ENCODE measurements at regions not wholly inside any gene's neighbourhood (a gene's known extent, or its start where the extent isn't known, plus 50 kb on each side); places are given as distances from the start of the nearest gene placed in this dataset.
"Not testable (repeated sequence)": the region's sequence is repeated elsewhere in the genome, so short reads cannot be mapped to it uniquely, and the experiment has no call there.

DNA sequence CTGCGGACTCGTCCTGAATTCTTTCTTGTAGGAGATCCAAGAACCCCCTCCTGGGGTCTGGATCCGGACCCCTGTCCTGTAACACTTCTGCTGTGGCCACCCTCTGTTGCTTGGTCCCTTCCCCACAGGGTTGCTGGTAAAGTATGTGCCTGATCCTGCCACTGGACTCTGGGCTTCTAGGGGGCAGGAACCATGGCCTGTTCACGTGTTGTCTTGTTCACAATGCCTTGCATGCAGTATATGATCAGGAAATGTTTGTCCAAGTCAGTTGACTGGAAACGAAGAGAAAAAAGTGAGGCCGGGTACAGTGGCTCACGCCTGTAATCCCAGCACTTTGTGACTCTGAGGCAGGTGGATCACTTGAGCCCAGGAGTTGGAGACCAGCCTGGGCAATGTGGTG is 139.3 kb upstream of the ALDH1B1 start:
- no peak for DNase-seq

DNA sequence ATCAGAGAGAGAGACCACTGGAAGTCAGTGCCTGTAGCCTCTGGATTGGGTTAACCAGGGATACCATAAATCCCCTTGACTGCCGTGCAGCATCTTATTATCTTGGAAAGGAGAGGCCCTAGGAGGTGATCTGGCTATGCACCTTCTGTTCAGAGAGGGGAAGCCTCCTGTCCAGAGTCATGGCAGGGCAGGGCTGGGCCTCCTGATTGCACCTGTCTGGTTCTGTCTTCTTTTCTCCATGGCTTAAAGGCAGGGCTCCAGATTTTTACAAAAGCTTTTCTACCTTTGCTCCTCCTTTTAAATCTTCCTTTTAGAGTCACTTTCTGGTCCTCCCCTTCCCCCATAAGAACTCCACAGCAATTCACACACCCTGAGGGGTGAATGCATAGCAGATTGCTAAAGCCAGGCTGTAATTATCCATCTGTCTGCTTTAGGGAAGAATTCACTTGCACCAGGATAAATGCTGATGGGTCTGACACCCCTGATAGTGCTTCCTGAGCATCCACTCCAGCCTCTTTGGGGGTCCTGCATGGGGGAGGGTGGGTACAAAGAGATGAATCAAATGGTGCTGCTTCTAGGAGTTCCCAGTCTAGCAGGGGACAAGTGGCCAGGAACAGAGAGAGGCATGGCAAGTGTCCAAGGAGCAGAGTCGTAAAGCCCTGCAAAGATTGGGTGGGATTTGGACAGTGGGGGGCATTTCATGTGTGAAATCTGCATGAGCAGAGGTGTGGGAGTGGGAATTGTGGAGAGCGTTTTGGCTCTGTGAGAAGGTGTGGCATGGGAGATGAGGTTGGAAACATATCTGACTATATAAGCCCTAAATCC is 141.3 kb upstream of the ALDH1B1 start:
- no peak for DNase-seq

DNA sequence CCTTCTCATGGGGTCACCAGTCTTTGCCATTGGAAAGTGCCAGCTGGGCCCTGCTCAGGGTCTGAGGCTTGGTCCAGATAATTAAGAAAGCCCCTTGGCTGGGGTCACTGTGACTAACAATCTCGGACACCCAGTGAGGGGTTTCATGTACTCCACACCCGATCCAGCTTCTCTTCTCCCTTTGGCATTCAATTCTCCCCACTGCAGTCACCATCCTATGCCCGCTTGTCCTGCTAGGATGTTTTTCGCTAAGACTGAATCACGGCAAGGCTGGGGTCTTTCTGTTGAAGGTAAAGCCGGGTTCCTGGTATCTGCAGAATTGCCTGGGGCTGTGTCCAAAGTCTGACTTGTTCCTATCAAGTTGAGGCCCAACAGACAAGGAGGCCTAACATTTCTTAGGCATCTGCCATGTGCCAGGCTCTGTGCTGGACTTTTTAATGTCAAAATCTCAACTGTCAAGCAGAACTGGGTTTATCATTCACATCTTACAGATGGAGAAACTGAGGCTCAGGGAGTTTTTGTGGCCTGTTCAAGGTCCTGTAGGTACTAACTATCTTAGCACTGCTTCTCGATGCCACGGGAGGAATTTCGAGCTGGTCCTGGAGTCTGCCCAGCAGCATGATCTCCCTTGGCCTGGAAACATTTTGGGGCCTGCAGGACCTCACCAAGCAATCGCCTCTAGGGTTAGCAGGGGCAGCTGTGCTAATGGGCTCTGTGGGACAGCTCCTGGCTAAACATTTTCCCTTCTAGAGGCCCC is 142.0 kb upstream of the ALDH1B1 start:
- DNase-seq, result no peak

DNA sequence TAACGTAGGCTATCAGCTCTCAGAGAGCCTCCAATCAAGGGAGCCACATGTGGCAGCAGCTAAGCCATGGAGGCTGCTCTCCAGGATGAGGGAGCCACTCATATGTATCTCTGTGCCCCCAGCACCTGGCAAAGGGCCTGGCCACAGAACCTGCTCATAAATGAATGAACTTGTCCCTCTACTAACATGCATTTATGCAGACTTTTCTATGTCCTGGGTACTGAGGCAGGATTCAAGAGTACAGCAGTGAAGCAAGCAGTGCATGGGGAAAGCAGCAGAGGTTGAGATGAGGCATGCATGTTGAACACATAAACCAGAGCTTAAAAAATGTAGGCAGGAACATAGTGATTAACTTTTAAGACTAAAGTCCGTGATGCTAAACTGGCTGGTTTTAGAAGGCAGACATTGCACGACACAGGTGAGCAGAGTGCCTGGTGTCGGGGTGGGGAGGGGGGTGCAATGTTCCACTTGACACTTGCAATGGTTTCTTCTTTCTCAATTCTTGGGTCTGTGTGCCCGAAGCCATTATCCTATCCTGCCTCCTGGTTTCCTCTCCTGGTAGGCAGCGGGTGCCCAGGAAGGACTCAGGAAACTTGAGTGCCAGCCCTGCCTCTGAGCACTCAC is 142.8 kb upstream of the ALDH1B1 start:
- no peak for DNase-seq

DNA sequence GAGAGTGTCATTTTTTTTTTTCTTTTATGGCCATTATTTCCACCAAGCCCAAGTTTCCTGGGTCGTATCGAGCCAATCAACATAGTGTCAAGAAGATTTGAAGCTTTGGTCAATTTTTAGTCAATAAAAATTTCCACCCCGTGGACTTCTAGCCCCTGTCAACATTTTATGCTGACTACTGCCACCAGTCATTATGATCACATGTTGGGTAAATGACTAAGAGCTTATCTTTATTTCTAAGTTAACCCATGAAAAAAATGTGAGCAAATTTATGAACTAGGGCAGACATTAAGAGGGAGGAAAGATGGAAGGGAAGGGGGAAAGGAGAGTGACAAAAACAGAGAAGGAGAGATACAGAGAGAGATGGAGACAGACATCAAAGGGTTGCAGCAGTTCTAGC is 143.5 kb upstream of the ALDH1B1 start:
- no peak for DNase-seq

DNA sequence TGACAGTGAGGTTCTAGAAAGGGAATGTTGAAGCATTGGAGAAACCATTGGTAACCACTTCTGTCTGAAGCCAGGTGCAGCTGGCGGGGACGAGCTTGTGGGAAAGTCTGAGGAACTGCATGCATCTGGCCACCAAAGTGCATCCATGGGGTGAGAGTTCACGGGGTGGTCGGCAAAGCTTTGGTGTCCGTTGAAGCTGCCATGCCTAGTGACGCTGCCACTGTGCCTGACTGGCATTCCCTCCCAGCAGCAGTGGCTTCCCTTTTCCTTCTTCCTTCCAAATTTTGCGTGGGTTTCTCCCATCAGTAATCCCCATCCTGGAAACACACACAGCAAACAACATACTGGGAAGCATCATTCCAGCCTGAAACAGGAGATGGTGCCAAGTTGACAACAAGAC is 145.7 kb upstream of the ALDH1B1 start:
- DNase-seq, result no peak

DNA sequence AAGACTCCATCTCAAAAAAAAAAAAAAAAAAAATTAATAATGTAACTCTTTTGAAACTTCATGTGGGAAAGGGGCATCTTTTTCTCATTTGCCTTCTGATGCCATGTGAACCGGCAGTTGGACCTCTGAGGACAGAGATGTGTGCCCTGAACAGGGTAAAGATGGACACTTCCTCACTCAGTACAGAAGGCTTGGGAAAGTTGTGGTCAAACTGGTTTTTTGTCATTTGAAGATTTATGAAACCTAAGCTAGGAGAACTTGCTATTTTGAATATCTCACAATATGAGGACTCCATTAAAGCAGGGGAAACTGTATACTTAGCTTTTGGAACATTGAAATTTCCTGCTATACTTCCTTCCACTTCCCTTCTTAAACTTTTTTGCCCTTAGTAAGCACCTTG is 147.5 kb upstream of the ALDH1B1 start:
- DNase-seq, result no peak

DNA sequence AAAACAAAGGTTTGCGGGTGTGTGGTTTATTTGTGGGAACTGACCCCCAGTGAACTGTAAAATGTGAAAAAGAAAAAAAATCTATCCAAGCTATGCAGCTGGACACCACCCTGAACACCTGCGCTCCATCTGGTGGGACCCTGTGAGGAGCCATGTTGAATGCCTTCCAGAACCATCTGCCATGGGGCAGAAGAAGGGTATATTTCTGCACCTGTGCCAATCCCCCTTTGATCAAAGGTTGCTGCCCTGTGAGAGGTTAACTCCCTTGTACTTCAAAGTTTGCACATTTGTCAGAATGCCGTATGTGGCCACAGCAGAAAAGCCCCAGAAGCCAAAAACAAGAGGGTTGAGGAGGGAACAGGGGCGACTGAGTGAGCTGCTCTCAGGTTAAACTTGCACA is 148.5 kb upstream of the ALDH1B1 start:
- no peak for DNase-seq

DNA sequence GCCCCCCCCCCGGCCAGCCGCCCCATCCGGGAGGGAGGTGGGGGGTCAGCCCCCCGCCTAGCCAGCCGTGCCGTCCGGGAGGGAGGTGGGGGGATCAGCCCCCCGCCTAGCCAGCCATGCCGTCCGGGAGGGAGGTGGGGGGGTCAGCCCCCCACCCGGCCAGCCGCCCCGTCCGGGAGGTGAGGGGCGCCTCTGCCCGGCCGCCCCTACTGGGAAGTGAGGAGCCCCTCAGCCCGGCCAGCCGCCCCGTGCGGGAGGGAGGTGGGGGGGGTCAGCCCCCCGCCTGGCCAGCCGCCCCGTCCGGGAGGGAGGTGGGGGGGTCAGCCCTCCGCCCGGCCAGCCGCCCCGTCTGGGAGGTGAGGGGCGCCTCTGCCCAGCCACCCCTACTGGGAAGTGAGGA is 150.4 kb upstream of the ALDH1B1 start:
- DNase-seq, result not testable (repeated sequence)

DNA sequence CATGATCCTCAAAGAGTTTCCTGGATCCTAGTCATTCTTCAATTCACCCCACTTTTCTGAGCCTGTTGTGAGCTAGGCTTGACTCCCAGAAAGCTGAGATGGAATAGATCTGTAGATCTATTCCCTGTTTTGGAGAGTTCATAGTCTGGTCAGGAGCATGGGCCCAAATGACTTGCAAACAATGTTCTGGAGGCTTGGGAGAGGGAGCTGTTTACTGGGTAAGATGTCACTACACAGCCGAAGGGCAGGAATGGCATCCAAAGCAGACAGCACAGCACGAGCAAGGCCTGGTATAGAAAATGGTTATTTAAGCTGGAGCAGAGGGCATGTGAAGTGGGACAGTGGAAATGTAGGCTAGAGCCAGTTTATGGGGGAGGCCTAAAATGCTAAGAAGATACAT is 152.5 kb upstream of the ALDH1B1 start:
- no peak for DNase-seq

DNA sequence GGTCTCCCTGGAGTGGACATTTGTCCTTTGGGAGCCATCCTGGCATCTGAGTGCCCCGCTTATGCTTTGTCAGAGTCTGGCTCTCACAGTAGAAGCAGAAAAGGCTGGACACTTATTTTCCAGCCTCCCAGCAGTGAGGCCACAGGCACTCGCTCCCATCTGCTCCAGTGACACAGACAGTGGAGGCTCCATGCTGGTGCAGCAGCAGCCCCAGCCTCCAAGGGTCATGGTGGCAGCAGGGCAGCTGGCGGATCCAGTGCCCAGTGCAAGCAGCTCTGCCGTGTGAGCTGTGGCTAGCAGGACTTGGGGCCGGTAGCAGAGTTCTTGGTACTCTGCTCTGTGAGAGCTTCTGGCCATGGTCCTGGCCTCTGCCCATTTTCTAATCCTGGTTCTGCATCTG is 157.3 kb upstream of the ALDH1B1 start:
- no peak for DNase-seq

DNA sequence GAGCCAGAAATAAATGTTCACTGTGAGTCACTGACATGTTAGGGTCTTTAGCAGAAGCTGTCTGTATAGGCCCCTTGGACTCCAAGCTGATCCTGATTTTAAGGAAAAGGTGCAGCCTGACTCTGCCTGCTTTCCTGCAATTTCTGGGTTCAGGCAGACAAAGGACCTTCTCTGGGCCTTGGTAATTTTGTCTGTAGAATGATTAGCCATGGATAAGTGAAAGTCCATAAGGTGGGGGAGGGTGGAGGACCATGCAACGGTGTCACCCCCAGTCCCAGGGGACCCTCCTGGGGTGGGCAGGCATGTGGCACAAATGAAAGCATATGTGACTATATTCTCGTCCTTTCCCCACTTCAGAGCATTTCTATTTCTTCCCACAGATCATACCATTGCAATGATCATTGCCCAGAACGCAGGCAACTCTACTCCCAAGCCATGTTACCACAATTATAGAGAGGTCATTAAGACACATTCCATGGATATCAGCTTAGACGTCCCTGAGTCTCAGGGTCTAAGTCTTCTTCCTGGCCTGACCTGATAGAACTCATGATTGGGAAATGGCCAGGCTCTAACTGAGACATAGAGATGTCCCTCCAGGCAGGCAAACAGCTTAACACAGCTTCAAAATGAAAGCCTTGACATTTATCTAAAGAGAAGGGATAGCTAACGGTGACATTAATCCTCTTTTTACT is 157.9 kb upstream of the ALDH1B1 start:
- DNase-seq, result no peak

DNA sequence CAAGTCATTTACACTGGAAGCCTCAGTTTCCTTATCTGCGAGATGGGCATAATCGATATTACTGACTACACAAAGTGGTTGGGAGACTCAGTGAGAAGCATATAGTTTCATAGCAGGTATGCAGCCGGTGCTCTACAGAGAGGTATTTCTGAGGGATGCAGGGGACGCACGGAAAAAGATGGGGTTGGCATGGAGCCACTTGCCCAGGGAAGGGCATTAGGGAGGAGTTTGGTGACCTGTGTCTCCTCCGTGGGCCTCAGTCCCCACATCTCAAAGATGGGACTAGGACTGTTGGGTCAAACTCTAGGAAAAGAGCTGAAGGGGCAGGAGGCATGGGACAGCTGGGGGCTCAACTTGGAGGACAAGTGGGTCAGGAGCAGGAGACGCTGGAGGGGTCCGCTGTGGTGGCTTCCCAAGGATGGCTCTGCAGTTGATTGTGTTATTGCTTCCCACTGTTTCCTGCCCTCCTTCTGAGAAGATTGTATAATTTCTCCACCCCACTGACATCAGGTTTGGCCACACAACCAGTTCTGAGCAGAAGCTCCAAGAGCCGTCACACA is 158.6 kb upstream of the ALDH1B1 start:
- no peak for DNase-seq

DNA sequence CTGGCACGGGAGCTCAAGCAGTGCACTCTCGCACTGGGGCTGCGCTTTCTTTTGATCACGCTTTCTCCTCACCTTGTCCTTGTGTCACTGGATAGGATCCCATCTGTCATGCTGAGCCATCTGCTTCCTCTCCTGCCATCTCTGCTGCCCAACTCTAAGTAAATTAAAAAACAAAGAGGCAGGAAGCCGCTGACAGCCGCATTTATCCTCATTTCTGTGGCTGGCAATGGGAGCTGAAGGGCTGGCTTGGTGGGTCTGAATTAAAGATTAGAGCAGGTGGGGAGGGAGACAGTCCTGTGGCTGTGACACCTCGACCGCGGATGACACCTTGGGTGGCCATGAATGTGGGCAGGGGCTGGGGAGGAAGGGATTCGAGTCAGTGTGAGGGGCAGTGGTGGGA is 159.2 kb upstream of the ALDH1B1 start:
- no peak for DNase-seq

DNA sequence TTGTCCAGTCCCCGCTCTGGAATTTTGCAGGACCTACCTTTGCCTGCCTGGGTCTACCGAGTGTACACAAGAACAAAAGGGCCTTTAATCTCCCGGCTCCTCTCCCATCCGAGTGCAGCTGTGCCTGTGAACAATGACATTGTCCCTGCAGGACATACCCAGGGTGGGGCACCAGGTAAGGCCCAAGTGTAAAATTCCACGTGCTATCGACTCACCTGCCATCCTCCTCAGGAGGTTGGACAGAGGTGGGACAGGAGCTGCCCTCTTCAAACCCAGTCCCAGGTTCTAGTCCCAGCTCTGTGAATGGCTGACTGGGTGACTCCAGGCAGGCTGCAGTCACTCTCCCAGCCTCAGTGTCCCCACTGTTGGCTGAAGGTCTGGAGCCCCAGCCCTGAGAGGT is 159.6 kb upstream of the ALDH1B1 start:
- DNase-seq, result no peak

DNA sequence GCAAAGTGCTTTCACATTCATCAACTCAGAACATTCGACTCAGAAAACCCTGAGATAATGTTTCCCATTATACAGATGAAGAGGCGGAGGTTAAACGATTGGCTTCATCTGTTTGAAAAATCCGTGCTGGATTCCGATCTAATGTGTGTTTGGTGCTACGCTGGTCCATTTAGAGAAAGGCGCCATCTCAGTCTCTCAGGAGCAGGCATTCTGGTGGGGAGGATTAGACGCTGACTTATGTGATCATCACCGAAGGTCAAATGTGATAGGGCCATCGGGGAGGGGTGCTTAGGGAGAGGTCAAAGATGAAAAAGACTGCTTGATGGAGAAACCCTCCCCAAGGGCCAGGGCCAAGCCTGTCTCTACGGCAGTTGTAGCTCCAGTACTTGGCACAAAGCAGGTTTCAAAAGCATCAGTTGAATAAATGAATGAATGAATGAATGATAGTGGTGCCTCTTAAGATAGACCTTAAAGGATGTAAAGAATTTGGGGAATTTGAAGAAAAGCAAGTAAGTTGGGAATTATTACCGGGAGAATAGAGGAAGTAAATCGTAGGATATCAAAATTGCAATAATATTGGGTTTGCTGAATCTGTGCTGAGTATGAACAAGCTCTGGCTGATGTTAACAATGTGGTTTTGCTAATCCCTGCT is 160.6 kb upstream of the SHB start:
- no peak for DNase-seq

DNA sequence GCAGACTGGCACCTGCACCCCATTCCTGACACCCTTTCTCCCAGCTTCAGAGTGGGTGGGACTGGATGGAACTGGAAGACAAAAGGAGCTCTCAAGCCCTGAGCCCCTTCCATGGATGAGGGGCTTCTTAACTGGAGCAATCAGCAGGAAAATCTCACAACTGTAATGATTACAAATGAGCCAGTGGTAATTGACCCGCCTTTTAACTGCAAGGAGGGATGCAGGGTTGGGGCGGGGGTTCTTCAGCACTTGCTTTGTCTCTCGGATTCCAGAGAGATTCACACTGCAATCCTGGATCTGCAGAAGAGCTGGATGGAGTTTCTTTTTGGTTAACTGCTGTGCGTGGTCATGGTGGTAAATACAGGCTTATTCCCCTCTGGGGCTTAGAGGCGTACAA is 160.1 kb upstream of the SHB start:
- no peak for DNase-seq

DNA sequence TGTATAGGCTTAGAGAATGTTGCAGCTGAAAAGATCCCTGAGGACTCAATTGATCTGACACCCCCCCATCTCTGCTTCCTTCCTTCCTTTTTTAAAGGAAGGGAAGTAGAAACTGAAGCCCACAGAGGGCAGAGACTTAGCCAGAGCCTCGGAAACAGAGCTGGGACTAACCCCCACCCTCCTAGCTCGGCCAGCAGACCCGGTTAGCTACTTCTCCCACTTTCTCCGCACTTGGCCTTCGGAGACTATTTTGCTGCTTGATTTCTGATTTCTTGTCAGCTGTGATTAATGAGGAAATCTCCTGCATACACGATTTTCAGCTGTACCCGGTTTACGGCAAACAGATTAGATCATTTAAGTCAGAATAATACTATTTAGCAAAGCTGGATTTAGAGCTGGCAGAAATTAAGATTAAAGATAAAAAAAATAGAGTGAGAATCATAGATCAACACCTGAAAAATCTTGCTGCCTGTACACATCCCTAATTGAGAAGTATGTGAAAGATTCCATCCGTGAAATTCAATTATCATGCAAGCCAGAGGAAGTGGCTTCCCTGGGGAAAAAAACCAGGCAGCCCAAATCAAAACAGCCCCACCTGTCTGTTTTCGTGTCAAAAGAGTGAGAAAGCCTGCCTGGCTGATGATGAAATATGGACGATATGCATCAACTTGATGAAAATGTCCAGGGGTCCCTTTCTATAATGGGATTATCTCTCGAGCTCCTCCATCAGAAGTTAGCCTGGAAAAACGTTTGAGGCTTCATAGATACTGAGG is 159.5 kb upstream of the SHB start:
- DNase-seq, result no peak

DNA sequence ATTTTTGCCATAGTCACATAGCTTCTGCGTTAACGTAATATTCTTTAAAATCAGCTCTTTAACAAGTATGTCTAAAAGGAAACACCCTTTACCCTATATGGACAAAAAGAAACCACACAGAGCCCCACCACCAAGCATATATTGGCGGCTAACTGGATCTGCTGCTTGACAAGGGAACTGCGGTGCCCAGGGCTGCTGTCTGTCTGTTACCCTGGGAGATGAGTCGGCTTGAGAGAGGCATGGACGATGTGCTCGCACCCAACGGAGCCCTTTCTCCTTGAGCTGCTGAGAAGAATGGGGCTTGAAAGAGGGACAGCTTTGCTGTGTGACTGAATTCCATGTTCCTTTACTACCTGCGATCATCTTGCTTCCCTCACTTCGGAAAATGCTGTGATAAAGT is 158.6 kb upstream of the SHB start:
- no peak for DNase-seq

DNA sequence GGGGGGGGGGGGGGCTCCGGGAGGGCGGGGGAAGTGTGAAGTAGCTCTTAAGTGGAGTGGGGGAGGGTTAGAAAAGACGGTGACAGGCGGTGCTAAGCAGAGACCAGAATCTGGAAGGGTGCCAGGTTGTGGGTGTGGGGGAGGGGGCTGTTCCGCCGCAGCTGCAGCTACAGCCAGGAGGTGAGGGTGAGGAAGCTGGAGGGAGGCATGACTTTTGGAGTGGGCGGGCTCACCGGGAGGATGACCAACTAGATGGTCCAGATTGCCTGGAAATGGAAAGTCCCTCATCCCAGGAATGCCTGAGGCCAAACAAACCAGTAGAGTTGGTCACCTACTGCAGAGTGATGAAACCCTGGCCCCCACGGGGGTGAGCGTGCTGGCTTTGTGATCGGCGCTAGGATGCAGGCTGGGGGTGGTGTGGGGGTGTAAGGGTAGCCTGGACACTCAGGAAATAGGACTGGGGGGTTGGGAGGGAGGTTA is 158.1 kb upstream of the SHB start:
- peak; percentile 55 for DNase-seq

DNA sequence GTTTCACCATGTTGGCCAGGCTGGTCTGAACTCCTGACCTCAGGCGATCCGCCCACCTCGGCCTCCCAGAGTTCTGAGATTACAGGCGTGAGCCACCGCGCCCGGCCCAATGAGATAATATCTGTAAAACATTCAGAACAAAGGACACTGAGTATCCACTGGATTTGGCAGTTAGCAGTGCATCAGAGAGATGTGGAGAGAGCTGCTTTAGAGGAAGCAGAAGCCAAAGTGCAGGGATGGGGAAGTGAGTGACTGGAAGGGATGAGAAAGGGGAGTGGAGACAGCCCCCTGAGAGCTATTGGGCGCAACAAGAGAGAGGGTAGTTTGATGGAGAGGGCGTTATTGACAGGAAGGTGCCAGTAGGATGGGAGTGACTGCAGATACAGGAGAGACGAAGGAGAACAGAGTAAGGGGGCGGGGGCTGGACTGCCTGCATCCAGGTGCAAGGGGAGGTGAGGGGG is 157.5 kb upstream of the SHB start:
- DNase-seq, result no peak

DNA sequence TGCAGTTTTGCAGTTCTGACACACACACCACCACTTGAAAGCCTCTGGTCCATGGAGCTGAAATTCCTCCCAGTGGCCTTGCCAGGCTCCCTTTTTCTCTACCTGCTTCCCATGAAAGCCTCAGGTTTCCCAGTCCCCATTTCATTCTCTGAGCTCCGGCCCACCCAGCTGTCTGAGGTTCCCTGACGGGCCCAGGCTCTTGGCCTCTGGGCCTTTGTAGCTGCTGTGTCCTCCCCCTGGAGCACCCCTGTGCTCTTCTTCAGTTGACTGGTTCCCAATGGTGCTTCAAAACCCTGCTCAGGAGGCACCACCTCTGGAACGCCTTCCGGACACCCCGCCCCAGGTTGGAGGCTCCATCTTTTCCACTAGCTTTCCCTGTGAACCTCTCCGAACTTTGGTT is 155.9 kb upstream of the SHB start:
- DNase-seq, result no peak

Data from activated naive CD4-positive, alpha-beta T cell treated with anti-CD3 and anti-CD28 coated beads, Interleukin-2, amount 50 U/mL, for 16 hours (primary cell).